Panc1 (cell line): ENCODE measurements at regions not wholly inside any gene's neighbourhood (a gene's known extent, or its start where the extent isn't known, plus 50 kb on each side); places are given as distances from the start of the nearest gene placed in this dataset.
"Not testable (repeated sequence)": the region's sequence is repeated elsewhere in the genome, so short reads cannot be mapped to it uniquely, and the experiment has no call there.

Source experiments
- ATAC-seq: fragments of 200-7000 bp; cut with Tn5 transposase; 2 replicates; pipeline ENCODE4 v1.9.1; 2020; ENCODE audit warnings: mild to moderate bottlenecking, moderate library complexity
- BruUV-seq: library from RNA; stranded (reverse); fragments of 400-500 nt; replicated peaks from 2 replicates; lab custom pipeline; 2021; lab: Mats Ljungman, UMichigan
- CTCF ChIA-PET: fragments of 300-600 bp; sonication (Branson Sonifier 250); formaldehyde crosslinking; loops from one replicate; lab custom pipeline; 2022; ENCODE audit warnings: antibody characterized with exemption; lab: Charles Lee
- POLR2A ChIA-PET: fragments of 300-600 bp; sonication (Branson Sonifier 250); formaldehyde crosslinking; loops from one replicate; lab custom pipeline; 2022; ENCODE audit warnings: antibody characterized with exemption; lab: Charles Lee
- DNase-seq: peaks from one replicate; pipeline ENCODE4 v3.0.0-alpha.2; 2010; ENCODE audit warnings: low read depth, low spot score
- H3K27ac ChIP-seq: 2 replicates; pipeline ENCODE4 v1.5.1; 2011; ENCODE audit warnings: mild to moderate bottlenecking, low read length, inconsistent platforms
- H3K27me3 ChIP-seq: fragments of 200-500 bp; sonication (Bioruptor generic); 2 replicates; pipeline ENCODE4 v1.6.0; 2014; ENCODE audit warnings: low read length, inconsistent platforms; ENCODE audit not compliant: control insufficient read depth, insufficient read depth
- H3K36me3 ChIP-seq: fragments of 200-500 bp; sonication (Bioruptor generic); 2 replicates; pipeline ENCODE4 v1.5.1; 2014; ENCODE audit warnings: inconsistent platforms, mild to moderate bottlenecking, low read length, moderate library complexity; ENCODE audit not compliant: control insufficient read depth, insufficient read depth
- H3K4me1 ChIP-seq: 2 replicates; pipeline ENCODE4 v1.5.1; 2011; ENCODE audit warnings: inconsistent platforms, mild to moderate bottlenecking, low read length, moderate library complexity; ENCODE audit not compliant: control insufficient read depth, insufficient read depth
- H3K4me3 ChIP-seq, 2 experiments: 2 replicates each; pipeline ENCODE4 v1.5.1; 2011 to 2012; ENCODE audit warnings: low read depth in 2 of 2, low read length in 2 of 2, mild to moderate bottlenecking in 2 of 2, inconsistent platforms in 1 of 2, moderate library complexity in 1 of 2
- H3K9me3 ChIP-seq: fragments of 200-500 bp; sonication (Bioruptor generic); 2 replicates; pipeline ENCODE4 v1.5.1; 2014; ENCODE audit warnings: low read depth, mild to moderate bottlenecking, inconsistent platforms, low read length, moderate library complexity; ENCODE audit not compliant: control insufficient read depth, insufficient read depth
- CTCF ChIP-seq: fragments of 450-650 bp; IDR thresholded peaks from 2 replicates; pipeline ENCODE4 v1.5.1; 2017; ENCODE audit warnings: mild to moderate bottlenecking
- POLR2AphosphoS5 ChIP-seq: IDR thresholded peaks from 2 replicates; pipeline ENCODE4 v1.6.1; 2012; ENCODE audit warnings: mild to moderate bottlenecking, low read depth, low read length, moderate library complexity
- REST ChIP-seq, 2 experiments: IDR thresholded peaks; 2 replicates each; pipeline ENCODE4 v1.6.1; 2011 to 2012; ENCODE audit warnings: low read depth in 2 of 2, control low read depth in 1 of 2, low read length in 1 of 2, mild to moderate bottlenecking in 1 of 2, moderate library complexity in 1 of 2; ENCODE audit not compliant: insufficient read depth in 1 of 2
- SIN3A ChIP-seq: IDR thresholded peaks from 2 replicates; pipeline ENCODE4 v1.6.1; 2012; ENCODE audit warnings: low read depth, mild to moderate bottlenecking, low read length, moderate library complexity, borderline replicate concordance; ENCODE audit not compliant: insufficient read depth
- TCF7L2 ChIP-seq: IDR thresholded peaks from 2 replicates; pipeline ENCODE4 v1.6.1; 2011; ENCODE audit warnings: mild to moderate bottlenecking, low read depth, low read length, inconsistent platforms
- in situ Hi-C: cut with HindIII; loops from 2 replicates; pipeline ENCODE4 v1.10.0; 2016; ENCODE audit warnings: low sequenced_read_pairs, low pct_unique_long_range_greater_than_20kb
- intact Hi-C: fragments of 100-400 bp; cut with micrococcal nuclease; formaldehyde crosslinking; loops from one replicate; pipeline ENCODE4 v1.10.0; 2022; ENCODE audit not compliant: unreplicated experiment

GRCh38 chr5:104081232-104081631 lies 518.6 kb upstream of the NUDT12 start:
- DNase-seq (no peak), ATAC-seq (no peak)
- in situ Hi-C loops (no loop called here), intact Hi-C loops (no loop called here)
- no TSS peak for BruUV-seq
- ChIA-PET POLR2A (no interaction called here), CTCF (no interaction called here)
- Histone ChIP-seq H3K4me1 (no peaks in the 10 kb centered on the region), H3K4me3 (no peak overlapping the region), H3K27me3 (no peaks in the 10 kb centered on the region), H3K9me3 (no peaks in the 10 kb centered on the region), H3K36me3 (peaks cover 3% of the 10 kb centered on the region; the same call in 1 of the 2 replicates), H3K27ac (no peak overlapping the region)
- TF ChIP-seq CTCF (no peak), TCF7L2 (no peak), REST (IDR thresholded peaks at IDR 0.05; ENCODE audit: insufficient read depth in 1 of 2, low read depth in 2 of 2, low read length in 1 of 2) (no peak), SIN3A (no peak), POLR2AphosphoS5 (no peak)

- ATAC-seq (no peak), DNase-seq (no peak)
- H3K36me3 ChIP-seq = peaks cover 3% of the 10 kb centered on the region; the same call in 1 of the 2 replicates
- in situ Hi-C loops = no loop called here
- no peak overlapping the region for H3K4me3 ChIP-seq
- no TSS peak for BruUV-seq
- POLR2A ChIA-PET = no interaction called here
- no peaks in the 10 kb centered on the region for H3K9me3 ChIP-seq
- H3K27ac ChIP-seq = no peak overlapping the region
- intact Hi-C loops = no loop called here
- H3K4me1 ChIP-seq = no peaks in the 10 kb centered on the region
- TF ChIP-seq SIN3A = no peak
- TF ChIP-seq CTCF = no peak
- no peak for TF ChIP-seq POLR2AphosphoS5
- no peak for TF ChIP-seq REST (IDR thresholded peaks at IDR 0.05; ENCODE audit: insufficient read depth in 1 of 2, low read depth in 2 of 2, low read length in 1 of 2)
- no peak for TF ChIP-seq TCF7L2
- CTCF ChIA-PET = no interaction called here
- H3K27me3 ChIP-seq = no peaks in the 10 kb centered on the region
Measured at GRCh38 chr5:104080646-104081175, 518.1 kb upstream of the NUDT12 start.

GRCh38 chr5:104079861-104080645 lies 517.5 kb upstream of the NUDT12 start:
- H3K9me3 ChIP-seq, H3K27ac ChIP-seq, H3K36me3 ChIP-seq, H3K4me1 ChIP-seq, POLR2A ChIA-PET, H3K4me3 ChIP-seq, in situ Hi-C loops, H3K27me3 ChIP-seq, DNase-seq, BruUV-seq, CTCF ChIA-PET, ATAC-seq, intact Hi-C loops: not testable (repeated sequence)
